ENCODE measurements at regions not wholly inside any gene's neighbourhood (a gene's known extent, or its start where the extent isn't known, plus 50 kb on each side); places are given as distances from the start of the nearest gene placed in this dataset.
A peak's percentile ranks its signal among the peaks of the same experiment; 100 is the strongest.

GRCh38 chr14:71320107-71320733 is 413.0 kb downstream of the PCNX1 start, which contains the start of gene SIPA1L1:
SIPA1L1 (plus strand) TSS chr14:71320476.
- Histone ChIP-seq H2AK5ac (ENCODE audit: insufficient read length, low read length) (no peak within 1 kb of the TSS), H3K23me2 (ENCODE audit: insufficient read length, low read depth, low read length, poor library complexity, severe bottlenecking) (peaks cover 10% of the 10 kb centered on the region), H2BK12ac (ENCODE audit: insufficient read length, low read depth, low read length) (no peak within 1 kb of the TSS), H2BK120ac (ENCODE audit: low read depth, low read length, poor library complexity, severe bottlenecking) (peak within 1 kb of the TSS; percentile 62), H3K18ac (ENCODE audit: insufficient read length, low read depth, low read length) (peak within 1 kb of the TSS; percentile 95), H3K27ac (ENCODE audit: insufficient read length, low read depth, low read length) (no peak within 1 kb of the TSS), H4K91ac (ENCODE audit: insufficient read length, low read depth, low read length) (no peak within 1 kb of the TSS), H4K20me1 (ENCODE audit: control insufficient read depth, insufficient read depth, insufficient read length) (no peaks in the 10 kb centered on the region), H3K23ac (ENCODE audit: insufficient read length, low read depth, low read length) (no peak within 1 kb of the TSS), H3K9ac (ENCODE audit: extremely low read depth, insufficient read length, low read length) (peak within 1 kb of the TSS; percentile 75), H3K79me1 (ENCODE audit: insufficient read depth, low read depth, low read length, poor library complexity, severe bottlenecking) (no peaks in the 10 kb centered on the region), H2BK5ac (ENCODE audit: insufficient read length, low read length) (no peak within 1 kb of the TSS), H4K8ac (replicated peaks; ENCODE audit: insufficient read length, low read depth, low read length) (no peak within 1 kb of the TSS), H3K4me1 (ENCODE audit: insufficient read depth, low read length) (peaks cover 8% of the 10 kb centered on the region), H3K9me3 (ENCODE audit: control insufficient read depth, low read depth, low read length) (no peaks in the 10 kb centered on the region), H3K4ac (ENCODE audit: low read depth, low read length) (no peak within 1 kb of the TSS; the same call in 1 of the 2 replicates), H2BK20ac (ENCODE audit: low read depth, low read length, poor library complexity, severe bottlenecking) (no peak within 1 kb of the TSS), H3K56ac (ENCODE audit: insufficient read length, low read depth, low read length) (no peak within 1 kb of the TSS), H3T11ph (ENCODE audit: low read length) (no peak within 1 kb of the TSS), H3K14ac (ENCODE audit: insufficient read depth, low read length) (peak within 1 kb of the TSS; percentile 97), H3K27me3 (ENCODE audit: insufficient read depth, low read length) (no peaks in the 10 kb centered on the region), H4K5ac (ENCODE audit: insufficient read length, low read depth, low read length) (no peak within 1 kb of the TSS), H2BK15ac (ENCODE audit: low read depth, low read length) (no peak within 1 kb of the TSS), H3K79me2 (ENCODE audit: insufficient read depth, low read length) (peaks cover 5% of the 10 kb centered on the region; the same call in 1 of the 2 replicates), H3K4me2 (ENCODE audit: insufficient read depth, insufficient read length, low read length) (peak within 1 kb of the TSS; percentile 99), H2AFZ (ENCODE audit: low read length) (no peak within 1 kb of the TSS)
- Mint-ChIP-seq H3K4me3 (peak within 1 kb of the TSS; percentile 92 to 93), H3K4me1 (peaks cover 35 to 40% of the 10 kb centered on the region in 2 experiments), H3K36me3 (ENCODE audit: insufficient read depth in 1 of 3, low read depth in 3 of 3) (peaks cover 0 to 1% (median 0%) of the 10 kb centered on the region in 3 experiments; a peak in 2 of 7 replicates), H3K9me3 (no peaks in the 10 kb centered on the region; a peak in 1 of 5 replicates), H3K27ac (peak within 1 kb of the TSS; percentile 87 to 94 (median 90); a peak in 5 of 7 replicates), H3K27me3 (ENCODE audit: low read depth) (no peaks in the 10 kb centered on the region; the same call in 1 of the 2 replicates)
- TF ChIP-seq CTCF (conservative IDR thresholded peaks at IDR 0.05), result no peak
- DNase-seq, result peak; percentile 99
- WGBS (ENCODE audit: extremely low coverage, insufficient read length, low lambda C conversion rate), result no CpG with 5 or more reads among the region's 52 CpGs
